ENCODE measurements at regions not wholly inside any gene's neighbourhood (a gene's known extent, or its start where the extent isn't known, plus 50 kb on each side); places are given as distances from the start of the nearest gene placed in this dataset.
"Not testable (repeated sequence)": the region's sequence is repeated elsewhere in the genome, so short reads cannot be mapped to it uniquely, and the experiment has no call there.

DNA sequence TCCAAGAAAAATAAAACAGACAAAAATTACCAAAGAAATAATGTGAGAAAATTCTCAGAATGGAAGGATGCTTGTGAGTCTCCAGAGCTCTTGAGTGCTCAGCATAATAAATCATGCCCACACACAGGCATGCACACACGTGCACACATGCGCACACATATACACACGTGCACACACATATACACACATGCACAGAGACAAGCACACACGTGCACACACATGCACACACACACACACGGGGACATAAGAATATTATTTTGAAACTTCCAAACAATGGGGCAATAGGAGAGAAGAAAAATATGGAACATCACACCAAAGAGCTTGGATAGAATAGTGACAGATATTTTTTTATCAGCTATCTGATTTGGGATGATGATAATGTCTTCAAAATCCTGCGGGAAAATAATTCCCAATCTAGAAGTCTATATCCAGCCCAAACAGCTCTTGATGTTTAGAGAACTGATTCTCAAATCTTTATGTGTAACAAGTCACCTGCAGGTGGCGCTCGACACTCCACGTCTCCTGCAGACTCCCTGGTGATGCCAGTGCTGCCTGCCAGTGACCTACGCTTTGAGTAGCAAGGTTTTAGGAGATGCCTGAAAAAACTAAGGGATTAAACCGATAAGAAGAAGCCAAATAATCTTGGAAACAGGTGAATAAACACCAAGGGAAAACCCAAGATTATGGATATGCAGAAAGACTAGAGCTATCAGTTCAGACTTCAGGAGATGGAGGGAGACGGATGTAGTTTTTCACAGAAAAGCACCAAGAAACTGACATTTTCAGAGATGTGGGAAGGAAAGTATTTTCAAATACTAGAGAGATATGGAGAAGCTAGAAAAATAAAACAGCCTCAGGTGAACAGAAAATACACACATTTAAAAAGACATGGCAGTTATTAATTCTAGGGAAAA, 743.6 kb downstream of the ETS1 start:
- peak; percentile 31 for DNase-seq (ENCODE audit: low read depth, low spot score)
- H3K27ac ChIP-seq = no peak overlapping the region

DNA sequence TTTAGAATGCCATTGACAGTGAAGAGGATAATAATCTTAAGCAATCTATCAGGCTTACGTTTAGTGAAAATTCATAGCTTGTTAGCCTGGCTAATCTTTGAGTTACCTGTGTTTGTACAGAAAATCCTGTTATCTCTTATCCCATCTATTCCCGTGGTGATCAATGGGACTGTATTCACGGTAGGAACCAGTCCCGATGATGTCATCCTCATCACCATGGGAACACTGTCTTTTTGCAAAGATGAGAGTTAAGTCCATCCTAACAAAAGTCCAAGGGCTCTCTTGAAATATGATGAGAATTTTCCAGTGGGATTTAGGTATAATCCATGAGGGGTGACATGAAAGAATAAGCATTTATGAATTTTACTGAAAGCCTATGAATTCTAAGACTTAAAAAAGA, 762.2 kb downstream of the ETS1 start:
- DNase-seq (ENCODE audit: low read depth, low spot score) = no peak
- H3K27ac ChIP-seq = no peak overlapping the region

GRCh38 chr11:127818625-127819024, 768.7 kb downstream of the ETS1 start:
- H3K27ac ChIP-seq = no peak overlapping the region
- DNase-seq (ENCODE audit: low read depth, low spot score) = no peak

GRCh38 chr11:127816962-127817361, 770.4 kb downstream of the ETS1 start:
- DNase-seq (ENCODE audit: low read depth, low spot score) = no peak
- no peak overlapping the region for H3K27ac ChIP-seq

DNA sequence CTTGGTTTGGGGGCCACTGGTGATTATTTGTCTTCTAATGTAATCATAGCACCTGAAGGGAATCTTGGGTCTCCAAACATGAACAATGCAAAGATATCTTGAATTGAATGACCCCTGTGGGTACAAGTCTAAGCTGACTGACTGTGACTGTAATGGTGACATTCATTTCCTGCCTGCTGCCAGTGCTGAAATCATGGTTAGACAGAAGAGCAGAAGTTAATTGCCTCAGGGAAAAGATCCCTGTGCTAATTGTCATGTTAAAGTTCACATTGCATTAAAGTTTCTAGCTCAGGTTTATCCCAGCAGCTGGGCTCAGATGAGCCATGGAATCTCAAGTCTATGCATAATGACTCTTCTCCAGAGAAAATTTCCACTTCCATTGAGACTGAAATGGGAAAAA, 772.0 kb downstream of the ETS1 start:
- no peak for DNase-seq (ENCODE audit: low read depth, low spot score)
- H3K27ac ChIP-seq = no peak overlapping the region

GRCh38 chr11:127806501-127806900, 780.9 kb downstream of the ETS1 start:
- DNase-seq (ENCODE audit: low read depth, low spot score) = no peak
- no peak overlapping the region for H3K27ac ChIP-seq

- no peak for DNase-seq (ENCODE audit: low read depth, low spot score)
- H3K27ac ChIP-seq = no peak overlapping the region
These were observed 781.6 kb downstream of the ETS1 start for GRCh38 chr11:127805771-127806170.

DNA sequence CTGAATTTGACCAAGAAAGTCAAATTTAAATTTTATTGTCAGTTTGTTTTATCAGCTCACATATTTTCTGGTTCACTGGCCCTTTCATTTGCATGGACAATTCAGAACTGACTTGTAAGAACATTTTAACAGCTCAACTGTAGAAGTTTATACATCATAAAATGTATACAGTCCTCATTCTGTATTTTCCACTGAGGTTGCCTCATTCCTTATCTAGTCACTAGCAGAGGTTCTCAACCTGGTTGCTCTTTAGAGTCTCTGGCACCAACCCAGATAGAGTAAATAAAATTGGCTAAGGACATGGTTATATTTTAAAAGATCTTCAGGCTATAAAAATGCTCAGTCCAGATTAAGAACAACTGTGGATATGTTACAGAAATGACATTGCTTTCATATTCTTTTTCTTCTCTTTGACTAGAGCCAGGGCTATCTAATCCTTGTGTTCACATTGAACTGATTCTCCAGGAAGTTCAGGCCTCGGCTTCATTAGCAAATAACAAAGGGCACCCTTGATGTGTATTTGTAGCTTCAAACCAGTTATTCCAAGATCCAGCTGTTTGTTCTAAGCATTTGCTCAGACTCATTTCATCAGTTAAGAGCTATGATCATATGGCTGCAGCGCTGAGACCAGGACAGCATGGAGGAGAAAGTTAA, 782.5 kb downstream of the ETS1 start:
- H3K27ac ChIP-seq = no peak overlapping the region
- DNase-seq (ENCODE audit: low read depth, low spot score) = no peak

DNA sequence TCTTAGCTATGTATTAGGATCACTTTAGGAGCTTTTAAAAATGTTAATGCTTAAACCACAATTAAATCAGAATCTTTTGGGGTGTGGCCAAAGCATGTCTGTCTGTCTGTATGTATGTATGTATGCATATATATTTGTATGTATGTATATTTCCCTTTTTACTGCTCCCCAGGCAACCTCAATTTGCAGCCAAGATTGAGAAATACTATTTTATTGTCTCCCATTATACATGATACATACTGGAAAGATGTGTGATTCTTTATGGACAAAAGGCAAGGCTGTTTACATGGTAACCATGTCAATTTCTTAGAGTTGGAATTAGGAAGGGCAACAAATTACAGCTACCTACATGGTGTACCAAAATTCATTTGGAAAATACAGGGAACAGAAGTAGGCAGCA, 783.6 kb downstream of the ETS1 start:
- H3K27ac ChIP-seq = no peak overlapping the region
- no peak for DNase-seq (ENCODE audit: low read depth, low spot score)

GRCh38 chr11:127800989-127801688, 786.2 kb downstream of the ETS1 start:
- no peak for DNase-seq (ENCODE audit: low read depth, low spot score)
- H3K27ac ChIP-seq = no peak overlapping the region

- no peak overlapping the region for H3K27ac ChIP-seq
- no peak for DNase-seq (ENCODE audit: low read depth, low spot score)
These were observed 792.0 kb downstream of the ETS1 start for GRCh38 chr11:127795326-127795725.

- H3K27ac ChIP-seq = no peak overlapping the region
- no peak for DNase-seq (ENCODE audit: low read depth, low spot score)
These were observed 791.3 kb upstream of the KIRREL3 start for GRCh38 chr11:127791844-127792243.

GRCh38 chr11:127790592-127790991, 790.0 kb upstream of the KIRREL3 start:
- DNase-seq (ENCODE audit: low read depth, low spot score) = no peak
- no peak overlapping the region for H3K27ac ChIP-seq

- DNase-seq (ENCODE audit: low read depth, low spot score) = no peak
- no peak overlapping the region for H3K27ac ChIP-seq
These were observed 789.4 kb upstream of the KIRREL3 start for GRCh38 chr11:127789927-127790326.

GRCh38 chr11:127772938-127773337, 772.4 kb upstream of the KIRREL3 start:
- DNase-seq (ENCODE audit: low read depth, low spot score); H3K27ac ChIP-seq: not testable (repeated sequence)

- not testable (repeated sequence) for H3K27ac ChIP-seq; DNase-seq (ENCODE audit: low read depth, low spot score)
These were observed 768.4 kb upstream of the KIRREL3 start for GRCh38 chr11:127768931-127769330.

- DNase-seq (ENCODE audit: low read depth, low spot score) = no peak
- no peak overlapping the region for H3K27ac ChIP-seq
These were observed 766.2 kb upstream of the KIRREL3 start for GRCh38 chr11:127766734-127767133.

GRCh38 chr11:127738771-127739286, 738.3 kb upstream of the KIRREL3 start:
- no peak for DNase-seq (ENCODE audit: low read depth, low spot score)

DNA sequence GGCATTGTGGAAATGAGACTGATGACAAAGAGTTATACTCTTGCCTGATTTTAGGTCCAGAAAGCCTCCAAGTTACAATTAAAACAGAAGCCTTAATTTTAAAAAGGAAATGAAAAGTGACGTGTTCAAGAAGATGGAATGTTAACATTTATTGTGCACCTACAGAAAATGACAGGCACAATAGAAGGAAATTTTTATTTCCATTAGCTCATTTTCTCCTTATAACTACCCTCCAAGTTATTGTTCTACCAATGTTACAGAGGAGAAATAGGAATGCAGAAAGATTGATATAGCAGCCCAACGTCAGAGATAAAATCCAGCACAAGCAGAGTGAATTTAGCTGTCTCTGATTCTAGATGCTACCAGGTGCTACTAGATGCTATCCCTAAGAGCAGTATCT, 736.9 kb upstream of the KIRREL3 start:
- no peak for DNase-seq (ENCODE audit: low read depth, low spot score)
- H3K27ac ChIP-seq = no peak overlapping the region

More at GRCh38 chr11:127738771-127739286, 738.3 kb upstream of the KIRREL3 start:
- no peak overlapping the region for H3K27ac ChIP-seq

DNA sequence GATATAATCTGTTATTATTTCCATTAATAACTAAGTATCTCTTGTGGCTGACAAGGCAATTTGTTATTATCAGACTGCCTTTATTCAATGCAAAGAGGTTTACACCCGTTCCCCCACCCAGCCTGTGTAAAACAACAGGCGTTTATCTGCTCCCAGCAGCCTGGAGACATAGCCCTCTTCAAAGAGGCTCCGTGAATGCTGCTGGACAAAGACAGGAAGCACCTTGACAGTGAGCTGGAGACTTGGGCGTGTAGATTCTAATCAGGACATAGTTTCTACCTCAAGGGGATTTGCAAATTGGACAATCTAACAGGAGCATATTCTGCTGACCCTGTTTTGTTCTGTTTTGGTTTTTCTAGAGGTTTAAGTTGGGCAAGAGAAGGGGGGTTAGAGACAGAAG, 733.0 kb upstream of the KIRREL3 start:
- no peak overlapping the region for H3K27ac ChIP-seq
- DNase-seq (ENCODE audit: low read depth, low spot score) = no peak

DNA sequence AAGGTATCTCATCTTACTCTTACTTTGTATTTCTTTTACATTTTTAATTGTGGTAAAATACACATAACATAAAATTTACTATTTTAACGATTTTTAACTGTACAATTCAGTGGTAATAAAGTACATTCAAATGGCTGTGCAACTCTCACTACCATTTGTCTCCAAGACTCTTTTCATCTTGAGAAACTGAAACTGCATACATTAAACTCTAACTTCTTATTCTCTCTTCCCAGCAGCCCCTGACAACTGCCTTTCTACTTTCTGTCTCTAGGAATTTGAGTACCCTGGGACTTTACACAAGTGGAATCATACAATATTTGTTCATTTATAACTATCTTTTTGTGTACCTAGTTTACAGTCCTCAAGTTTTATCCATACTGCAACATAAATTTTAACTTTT, 725.8 kb upstream of the KIRREL3 start:
- no peak overlapping the region for H3K27ac ChIP-seq
- DNase-seq (ENCODE audit: low read depth, low spot score) = no peak

Data from epithelial cell of prostate (primary cell).